HUES48 (cell line): ENCODE measurements at regions not wholly inside any gene's neighbourhood (a gene's known extent, or its start where the extent isn't known, plus 50 kb on each side); places are given as distances from the start of the nearest gene placed in this dataset.

Experiments used
- H3K27ac ChIP-seq: one replicate; pipeline ENCODE4 v1.7.0; 2013; ENCODE audit warnings: low read depth, low read length, inconsistent platforms
- H3K27me3 ChIP-seq: 2 replicates; pipeline ENCODE4 v1.6.1; 2013; ENCODE audit warnings: mild to moderate bottlenecking, low read length; ENCODE audit not compliant: control insufficient read depth, insufficient read depth
- H3K36me3 ChIP-seq: 2 replicates; pipeline ENCODE4 v1.6.1; 2013; ENCODE audit warnings: low read length; ENCODE audit not compliant: control insufficient read depth, insufficient read depth
- H3K4me1 ChIP-seq: 2 replicates; pipeline ENCODE4 v1.6.1; 2013; ENCODE audit warnings: mild to moderate bottlenecking, low read length; ENCODE audit not compliant: control insufficient read depth, insufficient read depth
- H3K4me3 ChIP-seq: 2 replicates; pipeline ENCODE4 v1.5.1; 2013; ENCODE audit warnings: mild to moderate bottlenecking, low read depth, low read length
- H3K9ac ChIP-seq: 2 replicates; pipeline ENCODE4 v1.6.1; 2013; ENCODE audit warnings: mild to moderate bottlenecking, low read depth, low read length, moderate library complexity
- H3K9me3 ChIP-seq: 2 replicates; pipeline ENCODE4 v1.6.1; 2013; ENCODE audit warnings: low read length; ENCODE audit not compliant: control insufficient read depth, insufficient read depth

DNA sequence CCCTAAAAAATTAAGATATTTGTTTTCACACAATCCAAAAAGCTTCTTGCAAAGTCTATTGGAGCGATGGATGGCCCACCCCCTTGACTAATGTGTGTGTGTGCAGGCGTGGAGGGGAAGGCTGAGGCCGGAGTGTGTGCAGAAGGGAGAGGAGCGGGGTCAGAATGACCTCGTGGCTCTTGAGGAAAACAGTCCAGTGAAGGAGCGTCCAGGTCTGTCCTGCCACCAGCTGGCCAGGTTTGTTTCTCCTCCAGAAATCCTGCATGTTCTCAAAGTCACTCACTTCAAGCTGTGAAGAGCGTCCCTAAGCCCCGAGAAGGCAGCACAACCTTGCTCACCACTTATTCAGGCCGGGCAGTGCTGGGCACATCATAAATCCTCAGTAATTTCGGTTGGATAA is 69.5 kb upstream of the SSX2IP start:
- H3K36me3 ChIP-seq: no peaks in the 10 kb centered on the region
- H3K27ac ChIP-seq: no peak overlapping the region
- peaks cover 4% of the 10 kb centered on the region; the same call in 1 of the 2 replicates for H3K27me3 ChIP-seq
- H3K9me3 ChIP-seq: no peaks in the 10 kb centered on the region
- no peak overlapping the region for H3K4me3 ChIP-seq
- H3K9ac ChIP-seq: no peak overlapping the region
- peaks cover 27% of the 10 kb centered on the region for H3K4me1 ChIP-seq

- no peak overlapping the region for H3K27ac ChIP-seq
- no peak overlapping the region for H3K4me3 ChIP-seq
- H3K36me3 ChIP-seq: no peaks in the 10 kb centered on the region
- no peaks in the 10 kb centered on the region for H3K27me3 ChIP-seq
- no peaks in the 10 kb centered on the region for H3K9me3 ChIP-seq
- no peak overlapping the region for H3K9ac ChIP-seq
- peaks cover 21% of the 10 kb centered on the region for H3K4me1 ChIP-seq
Measured at GRCh38 chr1:84758968-84759491, 68.8 kb upstream of the SSX2IP start.

- H3K36me3 ChIP-seq: no peaks in the 10 kb centered on the region
- no peaks in the 10 kb centered on the region for H3K9me3 ChIP-seq
- no peak overlapping the region for H3K4me3 ChIP-seq
- no peaks in the 10 kb centered on the region for H3K27me3 ChIP-seq
- H3K4me1 ChIP-seq: peaks cover 19% of the 10 kb centered on the region
- no peak overlapping the region for H3K9ac ChIP-seq
- no peak overlapping the region for H3K27ac ChIP-seq
Measured at GRCh38 chr1:84758476-84758875, 68.2 kb upstream of the SSX2IP start.

DNA sequence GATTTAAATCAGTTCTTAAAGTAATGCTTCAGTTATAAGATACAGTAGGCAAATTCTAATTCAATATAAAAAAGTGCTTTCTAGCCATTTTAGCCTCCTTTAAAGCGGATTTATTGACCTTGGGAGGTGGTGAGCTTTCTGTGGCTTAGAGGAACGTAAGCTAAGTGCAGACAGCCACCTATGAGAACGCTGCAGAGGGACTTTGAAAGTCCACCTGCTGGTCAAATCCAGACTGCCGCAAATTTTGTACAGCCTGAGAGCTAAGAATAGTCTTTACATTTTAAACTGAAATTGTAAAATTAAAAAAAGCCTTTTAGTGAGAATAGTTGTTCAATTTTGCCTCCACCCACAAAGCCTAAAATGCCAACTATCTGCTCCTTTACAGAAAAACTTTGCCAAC is 67.0 kb upstream of the SSX2IP start:
- Histone ChIP-seq H3K4me3 (no peak overlapping the region), H3K36me3 (no peaks in the 10 kb centered on the region), H3K4me1 (peaks cover 18% of the 10 kb centered on the region), H3K9ac (no peak overlapping the region), H3K27me3 (no peaks in the 10 kb centered on the region), H3K9me3 (no peaks in the 10 kb centered on the region), H3K27ac (no peak overlapping the region)

DNA sequence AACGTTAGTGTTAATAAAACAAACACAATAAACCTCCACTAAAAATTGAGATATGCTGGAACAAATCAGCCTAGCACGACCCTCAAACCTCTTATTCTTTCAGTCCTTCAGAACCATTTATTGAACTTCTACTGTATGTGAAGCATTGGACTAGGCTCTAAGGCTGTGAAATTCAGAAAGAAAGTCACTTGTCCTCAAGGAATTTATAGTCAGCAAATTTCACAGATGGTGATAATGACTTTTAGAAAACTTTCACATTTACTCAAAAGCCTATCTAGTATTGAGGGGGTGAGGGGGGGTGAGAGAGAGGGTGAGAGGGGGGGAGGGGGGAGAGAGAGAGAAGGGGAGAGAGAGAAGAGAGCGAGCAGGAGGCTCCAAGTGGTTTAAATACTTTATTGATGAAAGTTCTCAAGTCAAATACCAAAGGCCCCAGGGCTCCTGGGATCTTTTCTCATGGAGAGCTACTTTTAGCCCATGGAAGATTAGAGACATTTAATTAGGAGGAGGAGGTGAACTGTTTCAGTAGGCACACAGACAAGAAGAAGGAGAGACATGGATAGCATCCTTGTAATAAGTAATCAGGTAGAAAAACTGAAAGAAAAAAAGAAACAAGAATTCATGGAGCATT is 66.3 kb upstream of the SSX2IP start:
- peaks cover 18% of the 10 kb centered on the region for H3K4me1 ChIP-seq
- H3K4me3 ChIP-seq: 0 out of 2 replicates have a peak overlapping the region, but pooled peaks have one; percentile 1
- no peaks in the 10 kb centered on the region for H3K9me3 ChIP-seq
- no peak overlapping the region for H3K27ac ChIP-seq
- H3K9ac ChIP-seq: no peak overlapping the region
- no peaks in the 10 kb centered on the region for H3K27me3 ChIP-seq
- H3K36me3 ChIP-seq: no peaks in the 10 kb centered on the region

GRCh38 chr1:84756001-84756400 is 65.7 kb upstream of the SSX2IP start:
- no peak overlapping the region for H3K27ac ChIP-seq
- peaks cover 18% of the 10 kb centered on the region for H3K4me1 ChIP-seq
- no peak overlapping the region for H3K4me3 ChIP-seq

DNA sequence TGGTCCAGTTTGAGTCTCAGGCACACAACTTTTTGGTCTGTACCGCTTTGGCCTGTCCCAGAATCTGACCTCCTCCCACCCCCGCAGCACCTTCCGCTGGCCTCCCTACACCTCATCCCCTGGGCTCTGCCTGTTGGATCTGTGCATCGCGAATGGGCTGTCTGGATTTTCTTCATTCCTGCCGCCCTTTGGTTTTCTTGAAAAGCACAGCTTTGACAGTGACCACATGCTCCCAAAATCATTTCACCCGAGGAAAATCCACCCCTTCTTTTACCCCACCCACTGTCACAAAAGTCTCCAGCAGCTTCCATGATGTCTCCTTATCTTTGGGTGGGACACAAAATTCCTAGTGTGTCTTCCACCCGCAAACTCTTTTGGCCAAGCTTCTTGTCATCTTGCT is 65.0 kb upstream of the SSX2IP start:
- Histone ChIP-seq H3K27ac (no peak overlapping the region), H3K9ac (no peak overlapping the region), H3K4me3 (no peak overlapping the region), H3K9me3 (no peaks in the 10 kb centered on the region), H3K27me3 (no peaks in the 10 kb centered on the region), H3K36me3 (no peaks in the 10 kb centered on the region), H3K4me1 (peaks cover 18% of the 10 kb centered on the region)

More at GRCh38 chr1:84756001-84756400, 65.7 kb upstream of the SSX2IP start:
- Histone ChIP-seq H3K9ac (no peak overlapping the region), H3K36me3 (no peaks in the 10 kb centered on the region), H3K9me3 (no peaks in the 10 kb centered on the region), H3K27me3 (no peaks in the 10 kb centered on the region)

DNA sequence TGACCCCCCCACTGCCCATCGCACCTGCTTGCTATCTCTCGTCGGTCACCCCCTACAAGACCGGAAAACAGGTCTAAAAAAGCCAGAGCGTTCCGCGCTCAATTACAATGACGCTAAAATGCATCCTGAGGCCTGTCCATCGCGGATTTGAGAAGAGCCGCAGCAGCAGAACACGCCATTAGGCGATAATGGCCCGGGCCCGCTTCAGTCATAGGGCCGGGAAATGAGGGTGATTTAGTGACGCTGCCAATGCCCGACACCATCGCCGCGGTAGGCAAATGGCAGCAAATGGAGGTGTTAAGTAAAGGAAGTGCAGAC is 64.1 kb upstream of the SSX2IP start:
- H3K4me3 ChIP-seq: no peak overlapping the region
- H3K27me3 ChIP-seq: no peaks in the 10 kb centered on the region
- no peaks in the 10 kb centered on the region for H3K9me3 ChIP-seq
- H3K9ac ChIP-seq: no peak overlapping the region
- no peaks in the 10 kb centered on the region for H3K36me3 ChIP-seq
- peaks cover 18% of the 10 kb centered on the region for H3K4me1 ChIP-seq
- H3K27ac ChIP-seq: no peak overlapping the region

GRCh38 chr1:84753516-84754385 is 63.5 kb upstream of the SSX2IP start:
- Histone ChIP-seq H3K4me3 (no peak overlapping the region), H3K4me1 (peaks cover 18% of the 10 kb centered on the region), H3K36me3 (no peaks in the 10 kb centered on the region), H3K27me3 (no peaks in the 10 kb centered on the region), H3K9me3 (no peaks in the 10 kb centered on the region), H3K27ac (no peak overlapping the region), H3K9ac (no peak overlapping the region)

GRCh38 chr1:84750110-84750730 is 60.0 kb upstream of the SSX2IP start:
- Histone ChIP-seq H3K4me1 (0 out of 2 replicates have a peak, but pooled peaks cover 11% of the 10 kb centered on the region), H3K4me3 (no peak overlapping the region), H3K27ac (no peak overlapping the region)

DNA sequence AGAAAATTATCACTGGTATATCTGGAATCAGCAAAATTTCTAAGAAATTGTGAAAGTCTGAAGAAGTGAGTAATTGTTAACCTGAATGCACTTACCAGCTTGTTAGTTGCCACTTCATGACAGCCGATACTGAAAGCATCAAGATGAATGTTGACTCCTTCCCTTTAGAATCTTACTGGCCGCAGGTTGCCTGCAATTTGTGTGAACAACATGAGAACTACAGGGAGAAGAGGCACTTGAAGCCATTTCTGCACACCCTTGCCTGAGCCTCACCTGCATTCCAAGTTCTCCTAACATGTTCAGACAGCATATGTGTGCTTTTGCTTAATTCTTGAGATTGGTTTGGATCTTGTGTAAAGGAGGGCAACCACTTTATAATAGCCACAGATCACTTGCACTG is 59.2 kb upstream of the SSX2IP start:
- Histone ChIP-seq H3K36me3 (no peaks in the 10 kb centered on the region), H3K4me1 (0 out of 2 replicates have a peak, but pooled peaks cover 11% of the 10 kb centered on the region), H3K9ac (no peak overlapping the region), H3K4me3 (no peak overlapping the region), H3K27me3 (no peaks in the 10 kb centered on the region), H3K9me3 (no peaks in the 10 kb centered on the region), H3K27ac (no peak overlapping the region)

More at GRCh38 chr1:84750110-84750730, 60.0 kb upstream of the SSX2IP start:
- no peaks in the 10 kb centered on the region for H3K9me3 ChIP-seq
- H3K36me3 ChIP-seq: no peaks in the 10 kb centered on the region
- no peaks in the 10 kb centered on the region for H3K27me3 ChIP-seq
- no peak overlapping the region for H3K9ac ChIP-seq
